ENCODE measurements at regions not wholly inside any gene's neighbourhood (a gene's known extent, or its start where the extent isn't known, plus 50 kb on each side); places are given as distances from the start of the nearest gene placed in this dataset.
A peak's percentile ranks its signal among the peaks of the same experiment; 100 is the strongest.

DNA sequence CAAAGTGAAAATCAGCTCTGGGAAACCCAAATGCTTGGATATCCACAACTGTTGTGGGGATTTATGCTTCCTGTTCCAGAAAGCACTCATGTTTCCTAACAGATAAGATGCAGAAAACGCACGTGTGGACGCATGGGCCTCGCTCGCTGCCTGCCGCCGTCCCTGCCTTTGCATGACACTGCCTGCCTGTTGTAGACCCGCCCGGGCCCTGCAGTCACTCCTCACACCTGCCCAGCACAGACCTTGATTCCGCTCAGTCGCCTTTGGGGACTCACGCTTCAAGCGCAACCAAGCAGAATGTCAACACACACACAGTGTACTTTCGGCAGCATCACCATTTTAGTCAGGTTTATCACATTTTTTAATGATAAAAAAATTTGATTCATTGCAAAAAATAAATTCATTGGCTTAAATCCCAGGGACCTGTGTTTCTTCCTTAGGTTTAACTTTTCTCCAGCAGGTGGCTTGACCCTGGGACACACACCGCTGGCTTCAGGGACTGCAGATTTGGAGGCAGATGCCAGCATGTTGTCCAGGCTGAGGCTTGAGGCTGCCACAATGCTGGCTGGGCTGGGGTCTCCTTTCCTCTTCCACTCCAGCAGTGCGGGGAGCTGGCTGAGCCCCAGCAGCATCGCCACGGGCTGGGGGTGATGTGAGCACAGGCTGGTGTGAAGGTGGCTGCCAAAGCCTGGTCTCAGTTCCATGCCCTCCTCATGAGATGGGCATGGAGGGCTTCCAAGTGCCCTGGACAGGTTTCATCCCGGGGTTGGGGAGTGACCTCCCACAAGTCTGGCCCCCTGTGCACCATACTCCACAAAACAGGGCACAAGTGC is 416.9 kb upstream of the IRX4 start:
- no peak overlapping the region for H3K27ac ChIP-seq (ENCODE audit: low read length)
- H3K27me3 ChIP-seq (ENCODE audit: control insufficient read depth, insufficient read depth, low read length), result peaks cover 2% of the 10 kb centered on the region
- no peaks in the 10 kb centered on the region for H3K36me3 ChIP-seq (ENCODE audit: control insufficient read depth, insufficient read depth, low read length)
- 27% methylated on average over 11 of the region's 19 CpGs for WGBS (ENCODE audit: insufficient coverage)
- peaks cover 18% of the 10 kb centered on the region for H3K4me1 ChIP-seq (ENCODE audit: control insufficient read depth, insufficient read depth, low read length)
- no peaks in the 10 kb centered on the region for H3K9me3 ChIP-seq (replicated peaks; ENCODE audit: control insufficient read depth, low read depth, low read length)
- H3K4me3 ChIP-seq (ENCODE audit: low read length), result no peak overlapping the region
- DNase-seq, result peak; percentile 17

- DNase-seq, result peak; percentile 32
- Histone ChIP-seq H3K36me3 (ENCODE audit: control insufficient read depth, insufficient read depth, low read length) (no peaks in the 10 kb centered on the region), H3K4me3 (ENCODE audit: low read length) (no peak overlapping the region), H3K27ac (ENCODE audit: low read length) (no peak overlapping the region), H3K4me1 (ENCODE audit: control insufficient read depth, insufficient read depth, low read length) (peaks cover 18% of the 10 kb centered on the region), H3K27me3 (ENCODE audit: control insufficient read depth, insufficient read depth, low read length) (peaks cover 2% of the 10 kb centered on the region), H3K9me3 (replicated peaks; ENCODE audit: control insufficient read depth, low read depth, low read length) (no peaks in the 10 kb centered on the region)
- 11% methylated on average over 2 of the region's 3 CpGs for WGBS (ENCODE audit: insufficient coverage)
These were observed 416.1 kb upstream of the IRX4 start for GRCh38 chr5:2298781-2299180.

DNA sequence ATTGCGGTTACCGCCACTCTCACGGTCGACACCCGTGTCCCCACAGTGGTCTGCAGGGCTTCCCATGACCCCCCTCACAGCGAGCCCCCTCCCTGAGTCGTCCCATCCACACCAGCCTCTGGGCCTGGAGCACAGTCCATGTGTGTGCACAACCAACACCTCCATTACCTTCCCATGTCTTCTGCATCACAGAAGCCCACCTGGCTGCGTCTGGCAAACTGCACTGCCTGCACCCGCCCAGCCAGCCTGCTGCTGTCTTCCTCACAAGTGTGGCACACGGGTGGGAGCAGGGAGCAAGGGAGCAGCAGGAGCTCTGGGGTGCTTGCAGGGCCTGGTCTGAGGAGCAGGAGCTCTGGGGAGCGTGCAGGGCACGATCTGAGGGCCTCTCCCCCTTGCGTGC is 415.3 kb upstream of the IRX4 start:
- Histone ChIP-seq H3K9me3 (replicated peaks; ENCODE audit: control insufficient read depth, low read depth, low read length) (no peaks in the 10 kb centered on the region), H3K27ac (ENCODE audit: low read length) (no peak overlapping the region), H3K4me1 (ENCODE audit: control insufficient read depth, insufficient read depth, low read length) (peaks cover 16% of the 10 kb centered on the region), H3K36me3 (ENCODE audit: control insufficient read depth, insufficient read depth, low read length) (no peaks in the 10 kb centered on the region), H3K4me3 (ENCODE audit: low read length) (no peak overlapping the region), H3K27me3 (ENCODE audit: control insufficient read depth, insufficient read depth, low read length) (peaks cover 2% of the 10 kb centered on the region)
- no peak for DNase-seq
- 92% methylated on average over 10 of the region's 13 CpGs for WGBS (ENCODE audit: insufficient coverage)

- H3K36me3 ChIP-seq (ENCODE audit: control insufficient read depth, insufficient read depth, low read length), result no peaks in the 10 kb centered on the region
- no peak for DNase-seq
- 94% methylated on average over 12 of the region's 13 CpGs for WGBS (ENCODE audit: insufficient coverage)
- H3K9me3 ChIP-seq (replicated peaks; ENCODE audit: control insufficient read depth, low read depth, low read length), result no peaks in the 10 kb centered on the region
- H3K27ac ChIP-seq (ENCODE audit: low read length), result no peak overlapping the region
- no peak overlapping the region for H3K4me3 ChIP-seq (ENCODE audit: low read length)
- no peaks in the 10 kb centered on the region for H3K27me3 ChIP-seq (ENCODE audit: control insufficient read depth, insufficient read depth, low read length)
- peaks cover 12% of the 10 kb centered on the region for H3K4me1 ChIP-seq (ENCODE audit: control insufficient read depth, insufficient read depth, low read length)
These were observed 412.8 kb upstream of the IRX4 start for GRCh38 chr5:2295476-2295875.

DNA sequence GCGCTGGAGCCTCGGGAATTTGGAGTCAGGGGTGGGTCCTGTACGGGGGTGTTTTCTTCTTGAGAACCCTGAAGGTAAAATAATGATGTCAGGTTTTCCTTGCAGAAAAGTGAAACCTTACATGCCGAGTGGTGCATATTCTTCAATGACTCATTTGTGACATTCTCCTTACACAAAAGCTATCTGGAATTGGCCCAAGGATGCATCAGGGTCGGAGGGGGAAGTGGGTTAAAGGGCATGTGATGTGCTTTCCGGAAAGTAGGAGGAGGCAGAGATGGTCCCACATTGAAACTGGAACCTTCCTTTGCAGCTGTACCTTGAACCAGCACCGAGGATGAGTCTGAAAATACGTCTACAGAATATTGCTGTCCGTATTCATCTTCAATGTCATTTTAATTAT is 411.2 kb upstream of the IRX4 start:
- no peak for DNase-seq
- Histone ChIP-seq H3K27me3 (ENCODE audit: control insufficient read depth, insufficient read depth, low read length) (no peaks in the 10 kb centered on the region), H3K27ac (ENCODE audit: low read length) (no peak overlapping the region), H3K4me1 (ENCODE audit: control insufficient read depth, insufficient read depth, low read length) (peaks cover 4% of the 10 kb centered on the region), H3K4me3 (ENCODE audit: low read length) (no peak overlapping the region), H3K36me3 (ENCODE audit: control insufficient read depth, insufficient read depth, low read length) (no peaks in the 10 kb centered on the region), H3K9me3 (replicated peaks; ENCODE audit: control insufficient read depth, low read depth, low read length) (no peaks in the 10 kb centered on the region)
- WGBS (ENCODE audit: insufficient coverage), result 67% methylated on average over 4 of the region's 9 CpGs

DNA sequence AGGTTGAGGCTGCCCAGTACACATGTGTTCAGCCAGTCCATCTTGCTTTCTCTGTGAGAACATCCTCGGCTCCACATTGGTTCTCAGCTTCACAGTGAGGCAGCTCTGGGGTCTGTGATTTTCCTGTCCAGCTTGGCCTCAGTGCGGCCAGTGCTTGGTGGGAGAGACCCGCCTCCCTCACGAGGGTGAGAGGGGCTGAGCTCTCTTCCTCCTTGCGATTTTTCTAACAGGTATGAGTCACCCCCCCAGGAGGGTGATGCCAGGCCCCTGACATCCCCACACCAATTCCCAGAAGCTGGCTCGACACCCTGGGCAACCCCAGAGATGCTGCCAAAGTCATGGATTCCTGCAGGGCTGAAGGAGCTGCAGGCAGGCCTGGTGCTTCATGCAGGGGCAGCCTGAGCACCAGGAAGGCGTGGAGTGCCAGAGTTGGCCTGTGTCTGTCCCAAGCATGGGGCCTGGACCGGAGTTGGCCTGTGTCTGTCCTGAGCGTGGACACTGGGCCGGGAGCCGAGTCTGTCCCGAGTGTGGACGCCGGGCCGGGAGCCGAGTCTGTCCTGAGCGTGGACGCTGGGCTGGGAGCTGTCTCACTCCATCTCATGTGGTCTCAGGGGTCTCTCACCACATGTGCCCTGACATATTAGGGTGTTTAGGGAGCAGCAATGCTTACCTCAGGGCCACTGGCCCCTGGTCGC is 408.6 kb upstream of the IRX4 start:
- Histone ChIP-seq H3K4me1 (ENCODE audit: control insufficient read depth, insufficient read depth, low read length) (no peaks in the 10 kb centered on the region), H3K4me3 (ENCODE audit: low read length) (no peak overlapping the region), H3K27ac (ENCODE audit: low read length) (no peak overlapping the region), H3K27me3 (ENCODE audit: control insufficient read depth, insufficient read depth, low read length) (peaks cover 2% of the 10 kb centered on the region), H3K36me3 (ENCODE audit: control insufficient read depth, insufficient read depth, low read length) (no peaks in the 10 kb centered on the region), H3K9me3 (replicated peaks; ENCODE audit: control insufficient read depth, low read depth, low read length) (no peaks in the 10 kb centered on the region)
- 94% methylated on average over 15 of the region's 19 CpGs for WGBS (ENCODE audit: insufficient coverage)
- DNase-seq, result no peak

DNA sequence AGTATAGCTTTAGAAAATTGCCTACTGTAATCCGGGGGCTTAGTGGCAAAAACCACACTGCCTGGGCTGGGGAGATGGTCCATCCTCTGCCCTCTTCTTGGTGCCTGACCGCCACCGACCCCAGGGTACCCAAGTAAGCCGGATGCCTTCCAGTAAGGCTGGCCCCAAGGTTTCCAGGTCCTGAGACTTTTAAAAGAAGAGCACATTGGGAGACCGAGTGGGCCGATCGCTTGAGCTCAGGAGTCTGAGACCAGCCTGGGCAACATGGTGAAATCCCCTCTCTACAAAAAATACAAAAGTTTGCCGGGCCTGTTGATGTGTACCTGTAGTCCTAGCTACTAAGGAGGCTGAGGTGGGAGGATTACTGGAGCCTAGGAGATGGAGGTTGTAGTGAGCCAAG is 406.7 kb upstream of the IRX4 start:
- H3K27ac ChIP-seq (ENCODE audit: low read length), result no peak overlapping the region
- 100% methylated on average over 4 of the region's 8 CpGs for WGBS (ENCODE audit: insufficient coverage)

GRCh38 chr5:2288968-2289367 is 406.2 kb upstream of the IRX4 start:
- H3K36me3 ChIP-seq (ENCODE audit: control insufficient read depth, insufficient read depth, low read length), result no peaks in the 10 kb centered on the region
- no peak overlapping the region for H3K4me3 ChIP-seq (ENCODE audit: low read length)
- no peaks in the 10 kb centered on the region for H3K4me1 ChIP-seq (ENCODE audit: control insufficient read depth, insufficient read depth, low read length)
- DNase-seq, result no peak
- no peaks in the 10 kb centered on the region for H3K9me3 ChIP-seq (replicated peaks; ENCODE audit: control insufficient read depth, low read depth, low read length)
- H3K27ac ChIP-seq (ENCODE audit: low read length), result no peak overlapping the region
- H3K27me3 ChIP-seq (ENCODE audit: control insufficient read depth, insufficient read depth, low read length), result peaks cover 2% of the 10 kb centered on the region
- WGBS (ENCODE audit: insufficient coverage), result 77% methylated on average over 15 of the region's 16 CpGs

More for the DNA sequence above, 406.7 kb upstream of the IRX4 start:
- Histone ChIP-seq H3K9me3 (replicated peaks; ENCODE audit: control insufficient read depth, low read depth, low read length) (no peaks in the 10 kb centered on the region), H3K4me3 (ENCODE audit: low read length) (no peak overlapping the region), H3K27me3 (ENCODE audit: control insufficient read depth, insufficient read depth, low read length) (peaks cover 2% of the 10 kb centered on the region), H3K4me1 (ENCODE audit: control insufficient read depth, insufficient read depth, low read length) (no peaks in the 10 kb centered on the region), H3K36me3 (ENCODE audit: control insufficient read depth, insufficient read depth, low read length) (no peaks in the 10 kb centered on the region)
- no peak for DNase-seq

- DNase-seq, result no peak
- WGBS (ENCODE audit: insufficient coverage), result 84% methylated on average over 10 of the region's 11 CpGs
These were observed 405.7 kb upstream of the IRX4 start for GRCh38 chr5:2288466-2288865.

GRCh38 chr5:2286250-2286649 is 403.5 kb upstream of the IRX4 start:
- DNase-seq, result no peak
- no peak overlapping the region for H3K4me3 ChIP-seq (ENCODE audit: low read length)
- no peak overlapping the region for H3K27ac ChIP-seq (ENCODE audit: low read length)
- 93% methylated on average over 6 of the region's 7 CpGs for WGBS (ENCODE audit: insufficient coverage)
- H3K4me1 ChIP-seq (ENCODE audit: control insufficient read depth, insufficient read depth, low read length), result no peaks in the 10 kb centered on the region
- no peaks in the 10 kb centered on the region for H3K9me3 ChIP-seq (replicated peaks; ENCODE audit: control insufficient read depth, low read depth, low read length)
- no peaks in the 10 kb centered on the region for H3K36me3 ChIP-seq (ENCODE audit: control insufficient read depth, insufficient read depth, low read length)
- peaks cover 2% of the 10 kb centered on the region for H3K27me3 ChIP-seq (ENCODE audit: control insufficient read depth, insufficient read depth, low read length)

More at GRCh38 chr5:2288466-2288865, 405.7 kb upstream of the IRX4 start:
- Histone ChIP-seq H3K9me3 (replicated peaks; ENCODE audit: control insufficient read depth, low read depth, low read length) (no peaks in the 10 kb centered on the region), H3K27me3 (ENCODE audit: control insufficient read depth, insufficient read depth, low read length) (peaks cover 2% of the 10 kb centered on the region), H3K4me1 (ENCODE audit: control insufficient read depth, insufficient read depth, low read length) (no peaks in the 10 kb centered on the region), H3K27ac (ENCODE audit: low read length) (no peak overlapping the region), H3K4me3 (ENCODE audit: low read length) (no peak overlapping the region), H3K36me3 (ENCODE audit: control insufficient read depth, insufficient read depth, low read length) (no peaks in the 10 kb centered on the region)
